GM19455 (cell line): ENCODE measurements at regions not wholly inside any gene's neighbourhood (a gene's known extent, or its start where the extent isn't known, plus 50 kb on each side); places are given as distances from the start of the nearest gene placed in this dataset.
"Not testable (repeated sequence)": the region's sequence is repeated elsewhere in the genome, so short reads cannot be mapped to it uniquely, and the experiment has no call there.

ENCODE experiments used
- ATAC-seq: cut with Tn5 transposase; IDR thresholded peaks from one replicate; pipeline ENCODE4 v1.9.1; 2021; ENCODE audit not compliant: unreplicated experiment

- no peak for ATAC-seq
Observed at GRCh38 chr14:106657460-106657859, 1131.1 kb downstream of the TMEM121 start.

GRCh38 chr14:106658066-106658860 lies 1131.9 kb downstream of the TMEM121 start:
- ATAC-seq, result not testable (repeated sequence)

GRCh38 chr14:106661561-106661960 lies 1135.2 kb downstream of the TMEM121 start:
- ATAC-seq, result not testable (repeated sequence)

- no peak for ATAC-seq
Observed at GRCh38 chr14:106662936-106663550, 1136.7 kb downstream of the TMEM121 start.

GRCh38 chr14:106663805-106664410 lies 1137.5 kb downstream of the TMEM121 start:
- not testable (repeated sequence) for ATAC-seq

GRCh38 chr14:106665814-106666213 lies 1139.4 kb downstream of the TMEM121 start:
- no peak for ATAC-seq

GRCh38 chr14:106666341-106666740 lies 1140.0 kb downstream of the TMEM121 start:
- no peak for ATAC-seq

GRCh38 chr14:106670011-106670410 lies 1143.6 kb downstream of the TMEM121 start:
- ATAC-seq, result no peak

- ATAC-seq, result not testable (repeated sequence)
Observed at GRCh38 chr14:106674093-106674492, 1147.7 kb downstream of the TMEM121 start.

GRCh38 chr14:106674509-106675125 lies 1148.2 kb downstream of the TMEM121 start:
- not testable (repeated sequence) for ATAC-seq

- not testable (repeated sequence) for ATAC-seq
Observed at GRCh38 chr14:106675716-106676115, 1149.3 kb downstream of the TMEM121 start.

GRCh38 chr14:106679776-106680175 lies 1153.4 kb downstream of the TMEM121 start:
- no peak for ATAC-seq

- no peak for ATAC-seq
Observed at GRCh38 chr14:106681161-106681560, 1154.8 kb downstream of the TMEM121 start.

GRCh38 chr14:106681568-106681967 lies 1155.2 kb downstream of the TMEM121 start:
- ATAC-seq, result no peak

- ATAC-seq, result no peak
Observed at GRCh38 chr14:106683631-106684030, 1157.2 kb downstream of the TMEM121 start.

- no peak for ATAC-seq
Observed at GRCh38 chr14:106686533-106686932, 1160.2 kb downstream of the TMEM121 start.

GRCh38 chr14:106690333-106690891 lies 1164.0 kb downstream of the TMEM121 start:
- no peak for ATAC-seq

- ATAC-seq, result peak; percentile 64
Observed at GRCh38 chr14:106691601-106692291, 1165.4 kb downstream of the TMEM121 start.

GRCh38 chr14:106694638-106695393 lies 1168.4 kb downstream of the TMEM121 start:
- ATAC-seq, result peak; percentile 37
